ENCODE measurements at regions not wholly inside any gene's neighbourhood (a gene's known extent, or its start where the extent isn't known, plus 50 kb on each side); places are given as distances from the start of the nearest gene placed in this dataset.

- TF ChIP-seq CTCF (IDR thresholded peaks at IDR 0.05; ENCODE audit: low read length, missing control alignments) = no peak
- no peak for DNase-seq (ENCODE audit: low read depth)
- no peak overlapping the region for H3K4me3 ChIP-seq (replicated peaks; ENCODE audit: low read depth, low read length)
Observed at GRCh38 chr13:97559030-97559429, 125.1 kb downstream of the RAP2A start.

- TF ChIP-seq CTCF (IDR thresholded peaks at IDR 0.05; ENCODE audit: low read length, missing control alignments) = no peak
- no peak for DNase-seq (ENCODE audit: low read depth)
- H3K4me3 ChIP-seq (replicated peaks; ENCODE audit: low read depth, low read length) = no peak overlapping the region
Observed at GRCh38 chr13:97559981-97560380, 126.0 kb downstream of the RAP2A start.

- H3K4me3 ChIP-seq (replicated peaks; ENCODE audit: low read depth, low read length) = no peak overlapping the region
Observed at GRCh38 chr13:97561182-97561581, 127.2 kb downstream of the RAP2A start.

GRCh38 chr13:97562962-97563361 lies 129.0 kb downstream of the RAP2A start:
- H3K4me3 ChIP-seq (replicated peaks; ENCODE audit: low read depth, low read length) = no peak overlapping the region
- no peak for TF ChIP-seq CTCF (IDR thresholded peaks at IDR 0.05; ENCODE audit: low read length, missing control alignments)
- DNase-seq (ENCODE audit: low read depth) = no peak

More at GRCh38 chr13:97561182-97561581, 127.2 kb downstream of the RAP2A start:
- TF ChIP-seq CTCF (IDR thresholded peaks at IDR 0.05; ENCODE audit: low read length, missing control alignments) = no peak
- no peak for DNase-seq (ENCODE audit: low read depth)

- H3K4me3 ChIP-seq (replicated peaks; ENCODE audit: low read depth, low read length) = no peak overlapping the region
- no peak for TF ChIP-seq CTCF (IDR thresholded peaks at IDR 0.05; ENCODE audit: low read length, missing control alignments)
- no peak for DNase-seq (ENCODE audit: low read depth)
Observed at GRCh38 chr13:97564956-97565355, 131.0 kb downstream of the RAP2A start.

GRCh38 chr13:97565906-97566305 lies 131.9 kb downstream of the RAP2A start:
- DNase-seq (ENCODE audit: low read depth) = no peak
- H3K4me3 ChIP-seq (replicated peaks; ENCODE audit: low read depth, low read length) = no peak overlapping the region
- no peak for TF ChIP-seq CTCF (IDR thresholded peaks at IDR 0.05; ENCODE audit: low read length, missing control alignments)

GRCh38 chr13:97566907-97567306 lies 132.9 kb downstream of the RAP2A start:
- TF ChIP-seq CTCF (IDR thresholded peaks at IDR 0.05; ENCODE audit: low read length, missing control alignments) = no peak
- no peak for DNase-seq (ENCODE audit: low read depth)
- H3K4me3 ChIP-seq (replicated peaks; ENCODE audit: low read depth, low read length) = no peak overlapping the region
